Naive B cell (primary cell): ENCODE measurements at regions not wholly inside any gene's neighbourhood (a gene's known extent, or its start where the extent isn't known, plus 50 kb on each side); places are given as distances from the start of the nearest gene placed in this dataset.

Experiments used
- ATAC-seq, 2 donors: fragments of 150-1000 bp; cut with Tn5 transposase; 2 replicates each; pipeline ENCODE4 v1.10.0; 2021; ENCODE audit warnings: low read depth in 2 of 2, mild to moderate bottlenecking in 2 of 2, moderate library complexity in 2 of 2
- DNase-seq: peaks from one replicate; pipeline ENCODE4 v3.0.0; 2022
- H3K27ac Mint-ChIP-seq, 6 donors: one replicate each; pipeline ENCODE4 v1.8.0; 2020 to 2022; ENCODE audit warnings: mild to moderate bottlenecking in 6 of 6, mixed read lengths in 6 of 6, moderate library complexity in 5 of 6, inconsistent platforms in 2 of 6
- H3K27me3 Mint-ChIP-seq, 3 donors: one replicate each; pipeline ENCODE4 v1.8.0; 2021 to 2022; ENCODE audit warnings: mixed read lengths in 3 of 3, mild to moderate bottlenecking in 1 of 3
- H3K36me3 Mint-ChIP-seq, 2 donors: one replicate each; pipeline ENCODE4 v1.8.0; 2020 to 2022; ENCODE audit warnings: mixed read lengths in 2 of 2, inconsistent platforms in 1 of 2, mild to moderate bottlenecking in 1 of 2
- H3K4me1 Mint-ChIP-seq, 3 donors: one replicate each; pipeline ENCODE4 v1.8.0; 2020 to 2022; ENCODE audit warnings: mixed read lengths in 3 of 3, inconsistent platforms in 1 of 3, mild to moderate bottlenecking in 1 of 3, moderate library complexity in 1 of 3
- H3K4me3 Mint-ChIP-seq, 8 donors: one replicate each; pipeline ENCODE4 v1.8.0; 2020 to 2022; ENCODE audit warnings: mild to moderate bottlenecking in 8 of 8, mixed read lengths in 8 of 8, moderate library complexity in 8 of 8, inconsistent platforms in 2 of 8
- H3K9me3 Mint-ChIP-seq, 7 donors: one replicate each; pipeline ENCODE4 v1.8.0; 2020 to 2022; ENCODE audit warnings: mixed read lengths in 7 of 7, mild to moderate bottlenecking in 5 of 7, inconsistent platforms in 2 of 7, moderate library complexity in 1 of 7

- no peaks in the 10 kb centered on the region for H3K27me3 Mint-ChIP-seq
- H3K4me1 Mint-ChIP-seq: no peaks in the 10 kb centered on the region
- no peak for ATAC-seq
- no peak overlapping the region for H3K27ac Mint-ChIP-seq
- no peaks in the 10 kb centered on the region for H3K36me3 Mint-ChIP-seq
- DNase-seq: no peak
- no peak overlapping the region for H3K4me3 Mint-ChIP-seq
- peaks cover 0 to 2% (median 0%) of the 10 kb centered on the region in 7 donors for H3K9me3 Mint-ChIP-seq
These were observed 306.9 kb upstream of the NT5C1B start for GRCh38 chr2:18896125-18896764.

GRCh38 chr2:18891600-18892345 lies 302.4 kb upstream of the NT5C1B start:
- ATAC-seq (no peak), DNase-seq (no peak)
- Mint-ChIP-seq H3K27ac (no peak overlapping the region), H3K36me3 (no peaks in the 10 kb centered on the region), H3K9me3 (peaks cover 0 to 3% (median 0%) of the 10 kb centered on the region in 7 donors), H3K4me3 (no peak overlapping the region), H3K4me1 (no peaks in the 10 kb centered on the region), H3K27me3 (no peaks in the 10 kb centered on the region)

- no peak for DNase-seq
- no peak for ATAC-seq
- no peaks in the 10 kb centered on the region for H3K27me3 Mint-ChIP-seq
- H3K4me1 Mint-ChIP-seq: no peaks in the 10 kb centered on the region
- H3K9me3 Mint-ChIP-seq: peaks cover 0 to 4% (median 0%) of the 10 kb centered on the region in 7 donors
- H3K36me3 Mint-ChIP-seq: no peaks in the 10 kb centered on the region
- no peak overlapping the region for H3K4me3 Mint-ChIP-seq
- no peak overlapping the region for H3K27ac Mint-ChIP-seq
These were observed 300.4 kb upstream of the NT5C1B start for GRCh38 chr2:18889565-18890332.

GRCh38 chr2:18885457-18885856 lies 296.1 kb upstream of the NT5C1B start:
- no peak overlapping the region for H3K27ac Mint-ChIP-seq
- DNase-seq: no peak

GRCh38 chr2:18883616-18884456 lies 294.5 kb upstream of the NT5C1B start:
- Mint-ChIP-seq H3K27ac (no peak overlapping the region), H3K36me3 (no peaks in the 10 kb centered on the region), H3K4me3 (no peak overlapping the region), H3K4me1 (no peaks in the 10 kb centered on the region), H3K27me3 (no peaks in the 10 kb centered on the region), H3K9me3 (peaks cover 0 to 5% (median 0%) of the 10 kb centered on the region in 7 donors)
- DNase-seq (no peak), ATAC-seq (no peak)

More at GRCh38 chr2:18885457-18885856, 296.1 kb upstream of the NT5C1B start:
- no peak for ATAC-seq
- Mint-ChIP-seq H3K36me3 (no peaks in the 10 kb centered on the region), H3K4me1 (no peaks in the 10 kb centered on the region), H3K9me3 (peaks cover 0 to 4% (median 0%) of the 10 kb centered on the region in 7 donors), H3K27me3 (no peaks in the 10 kb centered on the region), H3K4me3 (no peak overlapping the region)

- DNase-seq (no peak), ATAC-seq (no peak)
- Mint-ChIP-seq H3K9me3 (peaks cover 0 to 5% (median 4%) of the 10 kb centered on the region in 7 donors), H3K4me3 (no peak overlapping the region), H3K27me3 (no peaks in the 10 kb centered on the region), H3K27ac (no peak overlapping the region), H3K4me1 (no peaks in the 10 kb centered on the region), H3K36me3 (no peaks in the 10 kb centered on the region)
These were observed 282.1 kb upstream of the NT5C1B start for GRCh38 chr2:18871430-18871829.

- Mint-ChIP-seq H3K27me3 (no peaks in the 10 kb centered on the region), H3K4me3 (no peak overlapping the region), H3K27ac (no peak overlapping the region), H3K36me3 (no peaks in the 10 kb centered on the region), H3K4me1 (no peaks in the 10 kb centered on the region), H3K9me3 (peaks cover 0 to 7% (median 4%) of the 10 kb centered on the region in 7 donors)
- no peak for DNase-seq
- ATAC-seq: no peak
These were observed 280.9 kb upstream of the NT5C1B start for GRCh38 chr2:18870307-18870706.

- Mint-ChIP-seq H3K4me1 (no peaks in the 10 kb centered on the region), H3K4me3 (no peak overlapping the region), H3K27me3 (no peaks in the 10 kb centered on the region), H3K36me3 (peaks cover 0 to 8% of the 10 kb centered on the region in 2 donors), H3K27ac (no peak overlapping the region), H3K9me3 (peaks cover 0 to 7% (median 4%) of the 10 kb centered on the region in 7 donors)
- no peak for DNase-seq
- no peak for ATAC-seq
These were observed 272.6 kb upstream of the NT5C1B start for GRCh38 chr2:18861951-18862350.

GRCh38 chr2:18860179-18860578 lies 270.8 kb upstream of the NT5C1B start:
- DNase-seq (no peak), ATAC-seq (no peak)
- H3K4me1 Mint-ChIP-seq: no peaks in the 10 kb centered on the region
- H3K27ac Mint-ChIP-seq: peak overlapping the region in 1 of 6 donors; percentile 68
- H3K4me3 Mint-ChIP-seq: no peak overlapping the region
- H3K27me3 Mint-ChIP-seq: no peaks in the 10 kb centered on the region
- peaks cover 0 to 7% (median 2%) of the 10 kb centered on the region in 7 donors for H3K9me3 Mint-ChIP-seq
- peaks cover 0 to 8% of the 10 kb centered on the region in 2 donors for H3K36me3 Mint-ChIP-seq

- H3K27ac Mint-ChIP-seq: no peak overlapping the region
- no peaks in the 10 kb centered on the region for H3K27me3 Mint-ChIP-seq
- H3K4me3 Mint-ChIP-seq: no peak overlapping the region
- ATAC-seq (no peak), DNase-seq (no peak)
- H3K4me1 Mint-ChIP-seq: no peaks in the 10 kb centered on the region
- peaks cover 0 to 4% (median 2%) of the 10 kb centered on the region in 7 donors for H3K9me3 Mint-ChIP-seq
- peaks cover 0 to 4% of the 10 kb centered on the region in 2 donors for H3K36me3 Mint-ChIP-seq
These were observed 267.4 kb upstream of the NT5C1B start for GRCh38 chr2:18856765-18857164.

GRCh38 chr2:18855027-18855426 lies 265.7 kb upstream of the NT5C1B start:
- no peaks in the 10 kb centered on the region for H3K4me1 Mint-ChIP-seq
- DNase-seq (no peak), ATAC-seq (no peak)
- peaks cover 0 to 2% (median 0%) of the 10 kb centered on the region in 7 donors for H3K9me3 Mint-ChIP-seq
- H3K4me3 Mint-ChIP-seq: no peak overlapping the region
- no peaks in the 10 kb centered on the region for H3K36me3 Mint-ChIP-seq
- no peak overlapping the region for H3K27ac Mint-ChIP-seq
- H3K27me3 Mint-ChIP-seq: no peaks in the 10 kb centered on the region

GRCh38 chr2:18849841-18850578 lies 260.6 kb upstream of the NT5C1B start:
- Mint-ChIP-seq H3K27ac (no peak overlapping the region), H3K4me3 (no peak overlapping the region), H3K36me3 (no peaks in the 10 kb centered on the region), H3K27me3 (no peaks in the 10 kb centered on the region), H3K9me3 (no peaks in the 10 kb centered on the region), H3K4me1 (no peaks in the 10 kb centered on the region)
- no peak for ATAC-seq
- DNase-seq: no peak
